Left ventricle myocardium inferior (tissue), 1 donor: ENCODE measurements at regions not wholly inside any gene's neighbourhood (a gene's known extent, or its start where the extent isn't known, plus 50 kb on each side); places are given as distances from the start of the nearest gene placed in this dataset.
"Not testable (repeated sequence)": the region's sequence is repeated elsewhere in the genome, so short reads cannot be mapped to it uniquely, and the experiment has no call there.

Experiments
- DNase-seq: peaks from one replicate; pipeline ENCODE4 v3.0.0-alpha.2; 2020
- H3K27ac ChIP-seq: fragments of 200-600 bp; replicated peaks from 2 replicates; pipeline ENCODE4 v1.8.0; 2021
- H3K27me3 ChIP-seq: fragments of 200-600 bp; 2 replicates; pipeline ENCODE4 v1.8.0; 2021; ENCODE audit warnings: low read depth
- H3K36me3 ChIP-seq: fragments of 200-600 bp; 2 replicates; pipeline ENCODE4 v1.8.0; 2021
- H3K4me1 ChIP-seq: fragments of 200-600 bp; 2 replicates; pipeline ENCODE4 v1.8.0; 2021
- H3K4me3 ChIP-seq: fragments of 200-600 bp; 2 replicates; pipeline ENCODE4 v1.8.0; 2021; ENCODE audit warnings: mild to moderate bottlenecking, moderate library complexity
- H3K9me3 ChIP-seq: fragments of 200-600 bp; replicated peaks from 2 replicates; pipeline ENCODE4 v1.8.0; 2021
- intact Hi-C: fragments of 100-400 bp; cut with micrococcal nuclease; formaldehyde crosslinking; loops from one replicate; pipeline ENCODE4 v1.11.0; 2022
- TF ChIP-seq, protein P1 (sequence below): fragments of 200-600 bp; IDR thresholded peaks from 2 replicates; pipeline ENCODE4 v1.8.0; 2021; ENCODE audit warnings: antibody characterized with exemption, mild to moderate bottlenecking, borderline replicate concordance
- donor health status: DM: no; HTN: yes; CAD: no; lungs with severe emphysema.

DNA sequence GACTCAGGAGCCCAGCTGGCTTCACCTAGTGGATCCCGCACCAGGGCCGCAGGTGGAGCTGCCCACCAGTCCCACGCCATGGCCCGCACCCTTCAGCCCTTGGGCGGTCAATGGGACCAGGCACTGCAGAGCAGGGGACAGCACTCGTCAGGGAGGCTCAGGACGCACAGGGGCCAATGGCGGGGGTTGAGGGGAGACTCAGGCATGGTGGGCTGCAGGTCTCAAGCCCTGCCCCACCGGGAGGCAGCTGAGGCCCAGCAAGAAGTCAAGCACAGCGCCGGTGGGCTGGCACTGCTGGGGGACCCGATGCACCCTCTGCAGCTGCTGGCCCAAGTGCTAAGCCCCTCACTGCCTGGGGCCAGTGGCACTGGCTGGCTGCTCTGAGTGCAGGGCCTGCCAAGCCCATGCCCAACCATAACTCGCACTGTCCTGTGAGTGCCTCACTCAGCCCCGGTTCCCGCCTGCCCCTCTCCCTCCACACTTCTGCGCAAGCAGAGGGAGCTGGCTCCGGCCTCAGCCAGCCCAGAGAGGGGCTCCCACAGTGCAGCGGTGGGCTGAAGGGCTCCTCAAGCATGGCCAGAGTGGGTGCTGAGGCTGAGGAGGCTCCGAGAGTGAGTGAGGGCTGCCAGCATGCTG is 111.7 kb upstream of the PGR start:
- intact Hi-C loops: no loop called here
- H3K4me1 ChIP-seq: no peaks in the 10 kb centered on the region
- H3K27me3 ChIP-seq: no peaks in the 10 kb centered on the region
- DNase-seq: no peak
- H3K9me3 ChIP-seq: peaks cover 31% of the 10 kb centered on the region
- no peak overlapping the region for H3K4me3 ChIP-seq
- H3K27ac ChIP-seq: no peak overlapping the region
- no peaks in the 10 kb centered on the region for H3K36me3 ChIP-seq
- TF ChIP-seq, protein P1, sequence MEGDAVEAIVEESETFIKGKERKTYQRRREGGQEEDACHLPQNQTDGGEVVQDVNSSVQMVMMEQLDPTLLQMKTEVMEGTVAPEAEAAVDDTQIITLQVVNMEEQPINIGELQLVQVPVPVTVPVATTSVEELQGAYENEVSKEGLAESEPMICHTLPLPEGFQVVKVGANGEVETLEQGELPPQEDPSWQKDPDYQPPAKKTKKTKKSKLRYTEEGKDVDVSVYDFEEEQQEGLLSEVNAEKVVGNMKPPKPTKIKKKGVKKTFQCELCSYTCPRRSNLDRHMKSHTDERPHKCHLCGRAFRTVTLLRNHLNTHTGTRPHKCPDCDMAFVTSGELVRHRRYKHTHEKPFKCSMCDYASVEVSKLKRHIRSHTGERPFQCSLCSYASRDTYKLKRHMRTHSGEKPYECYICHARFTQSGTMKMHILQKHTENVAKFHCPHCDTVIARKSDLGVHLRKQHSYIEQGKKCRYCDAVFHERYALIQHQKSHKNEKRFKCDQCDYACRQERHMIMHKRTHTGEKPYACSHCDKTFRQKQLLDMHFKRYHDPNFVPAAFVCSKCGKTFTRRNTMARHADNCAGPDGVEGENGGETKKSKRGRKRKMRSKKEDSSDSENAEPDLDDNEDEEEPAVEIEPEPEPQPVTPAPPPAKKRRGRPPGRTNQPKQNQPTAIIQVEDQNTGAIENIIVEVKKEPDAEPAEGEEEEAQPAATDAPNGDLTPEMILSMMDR: no peak

DNA sequence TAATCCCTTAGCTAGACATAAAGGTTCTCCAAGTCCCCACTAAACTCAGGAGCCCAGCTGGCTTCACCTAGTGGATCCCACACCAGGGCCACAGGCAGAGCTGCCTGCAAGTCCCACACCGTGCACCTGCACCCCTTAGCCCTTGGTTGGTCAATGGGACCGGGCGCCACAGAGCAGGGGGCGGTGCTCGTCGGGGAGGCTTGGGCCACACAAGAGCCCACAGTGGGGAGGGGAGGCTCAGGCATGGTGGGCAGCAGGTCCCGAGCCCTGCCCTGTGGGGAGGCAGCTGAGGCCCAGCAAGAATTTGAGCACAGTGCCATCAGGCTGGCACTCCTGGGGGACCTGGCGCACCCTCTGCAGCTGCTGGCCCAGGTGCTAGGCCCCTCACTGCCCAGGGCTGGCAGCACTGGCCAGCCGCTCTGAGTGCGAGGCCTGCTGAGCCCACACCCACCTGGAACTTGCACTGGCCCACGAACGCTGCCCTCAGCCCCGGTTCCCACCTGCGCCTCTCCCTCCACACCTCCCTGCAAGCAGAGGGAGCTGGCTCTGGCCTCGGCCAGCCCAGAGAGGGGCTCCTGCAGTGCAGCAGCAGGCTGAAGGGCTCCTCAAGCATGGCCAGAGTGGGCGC is 101.7 kb upstream of the PGR start:
- H3K27me3 ChIP-seq, H3K4me1 ChIP-seq, H3K27ac ChIP-seq, DNase-seq, H3K9me3 ChIP-seq, intact Hi-C loops, H3K36me3 ChIP-seq, H3K4me3 ChIP-seq: not testable (repeated sequence)

DNA sequence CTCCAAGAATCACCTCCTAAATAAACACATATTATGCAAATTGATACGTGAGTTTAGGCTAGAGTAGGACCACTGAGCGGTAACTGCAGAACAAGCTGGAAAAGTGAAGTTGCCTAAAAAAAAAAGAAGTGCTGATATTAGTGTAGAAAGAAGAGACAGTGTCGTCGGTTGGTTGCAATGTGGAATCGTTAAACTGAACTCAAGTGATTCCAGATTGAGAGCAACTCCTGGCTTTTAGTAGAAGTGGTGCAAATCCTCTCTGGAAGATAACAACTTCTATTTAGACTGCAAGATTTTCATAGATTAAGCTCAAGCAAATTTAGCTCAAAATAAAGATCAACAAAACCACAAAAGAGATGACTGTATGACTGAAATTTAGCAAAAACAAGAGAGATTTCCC is 97.0 kb upstream of the PGR start:
- Histone ChIP-seq H3K9me3 (peaks cover 39% of the 10 kb centered on the region), H3K36me3 (no peaks in the 10 kb centered on the region)
- intact Hi-C loops: no loop called here

DNA sequence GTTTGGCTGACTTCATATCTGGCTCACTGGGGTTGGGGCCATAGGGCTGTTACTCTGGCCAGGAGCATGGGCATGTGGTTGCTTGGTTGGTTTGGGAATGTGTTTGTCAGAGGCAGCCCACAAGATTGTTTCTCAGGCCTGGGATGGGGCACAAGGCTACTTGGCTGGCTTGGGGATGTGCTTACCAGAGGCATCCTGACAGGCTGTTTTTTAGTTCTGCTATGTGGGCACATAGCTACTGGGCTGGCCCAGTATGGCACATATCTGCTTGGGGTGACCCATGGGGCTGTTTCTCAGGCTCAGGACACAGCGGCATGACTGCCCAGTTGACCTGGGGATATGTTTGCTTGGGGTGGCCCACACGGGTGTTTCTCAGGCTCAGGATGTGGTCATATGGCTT is 94.6 kb upstream of the PGR start:
- Histone ChIP-seq H3K27ac (no peak overlapping the region), H3K9me3 (peaks cover 56% of the 10 kb centered on the region), H3K4me1 (no peaks in the 10 kb centered on the region), H3K36me3 (no peaks in the 10 kb centered on the region), H3K27me3 (no peaks in the 10 kb centered on the region), H3K4me3 (no peak overlapping the region)
- TF ChIP-seq, protein P1: no peak
- DNase-seq: no peak
- intact Hi-C loops: no loop called here

More for the DNA sequence above, 97.0 kb upstream of the PGR start:
- H3K4me1 ChIP-seq: no peaks in the 10 kb centered on the region
- no peak for DNase-seq
- H3K4me3 ChIP-seq: no peak overlapping the region
- no peak overlapping the region for H3K27ac ChIP-seq
- H3K27me3 ChIP-seq: no peaks in the 10 kb centered on the region
- TF ChIP-seq, protein P1: no peak

DNA sequence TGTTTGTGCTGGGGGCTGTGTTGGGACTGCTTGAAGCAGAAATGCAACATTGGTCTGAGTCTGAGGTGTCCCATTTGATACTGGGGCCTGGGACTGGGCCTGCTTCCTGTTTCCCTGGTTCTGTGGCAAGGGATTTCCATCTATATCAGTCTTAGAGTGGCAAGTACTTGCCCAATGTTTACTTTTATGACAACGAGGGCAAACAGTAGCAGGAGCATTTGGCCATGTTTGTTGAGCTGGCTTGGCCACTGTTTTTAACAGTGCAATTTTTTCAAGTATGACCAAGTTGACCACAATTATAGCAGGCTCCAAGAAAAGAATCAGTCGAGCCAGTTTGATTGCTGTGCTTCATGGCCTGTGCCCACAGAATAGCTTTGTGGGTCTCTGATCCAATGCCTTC is 88.5 kb upstream of the PGR start:
- H3K36me3 ChIP-seq, H3K27me3 ChIP-seq, DNase-seq, H3K27ac ChIP-seq, H3K4me3 ChIP-seq, H3K4me1 ChIP-seq, intact Hi-C loops: not testable (repeated sequence)
- peaks cover 45% of the 10 kb centered on the region for H3K9me3 ChIP-seq

DNA sequence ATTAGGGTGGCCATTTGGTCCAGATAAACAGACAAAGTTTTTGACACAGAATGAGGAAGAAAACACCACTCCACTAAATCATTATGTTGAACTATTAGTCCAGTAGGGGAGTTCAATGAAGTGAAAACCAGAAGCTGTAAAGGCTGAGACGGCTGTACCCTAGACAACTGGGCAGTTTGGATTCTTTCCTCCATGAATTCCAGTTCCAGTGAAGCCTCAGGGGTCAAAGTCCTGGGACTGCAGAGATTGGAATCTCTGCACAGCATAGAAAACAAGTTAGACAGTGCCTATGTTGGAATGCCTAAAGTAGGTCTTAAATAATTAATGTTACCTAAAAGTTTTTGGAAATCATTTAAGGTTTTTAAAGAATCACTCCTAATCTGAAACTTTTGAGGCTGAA is 86.5 kb upstream of the PGR start:
- intact Hi-C loops, H3K36me3 ChIP-seq, H3K27me3 ChIP-seq, DNase-seq, H3K4me1 ChIP-seq, H3K27ac ChIP-seq, H3K4me3 ChIP-seq: not testable (repeated sequence)
- H3K9me3 ChIP-seq: peaks cover 37% of the 10 kb centered on the region

DNA sequence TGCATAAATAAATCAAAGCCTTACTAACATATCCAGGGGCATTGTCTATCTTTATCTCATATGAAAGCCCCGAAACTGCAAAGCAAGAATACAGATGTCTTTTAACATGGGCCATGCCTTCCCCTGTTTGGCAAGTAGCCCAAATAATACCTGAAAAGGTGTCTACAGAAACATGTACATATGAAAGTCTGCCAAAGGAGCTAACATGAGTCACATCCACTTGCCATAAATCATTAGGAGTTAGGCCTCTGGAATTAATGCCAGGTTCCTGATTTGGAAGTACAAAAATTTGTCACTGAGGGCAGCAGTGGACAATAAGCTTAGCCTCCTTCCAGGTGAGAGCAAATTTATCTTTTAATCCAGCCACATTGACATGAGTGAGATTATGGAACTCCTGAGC is 85.5 kb upstream of the PGR start:
- Histone ChIP-seq H3K27me3 (no peaks in the 10 kb centered on the region), H3K27ac (no peak overlapping the region), H3K4me3 (no peak overlapping the region), H3K9me3 (peaks cover 31% of the 10 kb centered on the region), H3K4me1 (no peaks in the 10 kb centered on the region), H3K36me3 (peaks cover 2% of the 10 kb centered on the region)
- TF ChIP-seq, protein P1: no peak
- intact Hi-C loops: no loop called here
- DNase-seq: no peak
